ENCODE measurements at regions not wholly inside any gene's neighbourhood (a gene's known extent, or its start where the extent isn't known, plus 50 kb on each side); places are given as distances from the start of the nearest gene placed in this dataset.
"Not testable (repeated sequence)": the region's sequence is repeated elsewhere in the genome, so short reads cannot be mapped to it uniquely, and the experiment has no call there.

- DNase-seq (ENCODE audit: low spot score) = no peak
These were observed 52.4 kb upstream of the GOLGA8J start for GRCh38 chr15:30030345-30030744.

GRCh38 chr15:30023798-30024295 lies 58.9 kb upstream of the GOLGA8J start:
- DNase-seq (ENCODE audit: low spot score) = no peak

GRCh38 chr15:30010746-30011145 lies 72.0 kb upstream of the GOLGA8J start:
- no peak for DNase-seq (ENCODE audit: low spot score)

GRCh38 chr15:30008156-30008555 lies 74.6 kb upstream of the GOLGA8J start:
- no peak for DNase-seq (ENCODE audit: low spot score)

GRCh38 chr15:30001602-30002001 lies 81.2 kb upstream of the GOLGA8J start:
- no peak for DNase-seq (ENCODE audit: low spot score)

- DNase-seq (ENCODE audit: low spot score) = no peak
These were observed 84.7 kb upstream of the GOLGA8J start for GRCh38 chr15:29998033-29998432.

GRCh38 chr15:29997499-29997898 lies 85.3 kb upstream of the GOLGA8J start:
- DNase-seq (ENCODE audit: low spot score) = no peak

- no peak for DNase-seq (ENCODE audit: low spot score)
These were observed 88.5 kb upstream of the GOLGA8J start for GRCh38 chr15:29994284-29994683.

GRCh38 chr15:29990954-29991353 lies 91.8 kb upstream of the GOLGA8J start:
- DNase-seq (ENCODE audit: low spot score) = no peak

GRCh38 chr15:29990035-29990434 lies 92.7 kb upstream of the GOLGA8J start:
- no peak for DNase-seq (ENCODE audit: low spot score)

GRCh38 chr15:29988701-29989100 lies 94.1 kb upstream of the GOLGA8J start:
- no peak for DNase-seq (ENCODE audit: low spot score)

- DNase-seq (ENCODE audit: low spot score) = no peak
These were observed 95.8 kb upstream of the GOLGA8J start for GRCh38 chr15:29986946-29987345.

- DNase-seq (ENCODE audit: low spot score) = peak; percentile 56
These were observed 104.1 kb upstream of the GOLGA8J start for GRCh38 chr15:29978411-29979382.

GRCh38 chr15:29974056-29974455 lies 108.7 kb upstream of the GOLGA8J start:
- not testable (repeated sequence) for DNase-seq (ENCODE audit: low spot score)

- no peak for DNase-seq (ENCODE audit: low spot score)
These were observed 110.7 kb upstream of the GOLGA8J start for GRCh38 chr15:29972051-29972450.

GRCh38 chr15:29970402-29970695 lies 112.4 kb upstream of the GOLGA8J start:
- no peak for DNase-seq (ENCODE audit: low spot score)

GRCh38 chr15:29969562-29970401 lies 113.0 kb upstream of the GOLGA8J start:
- DNase-seq (ENCODE audit: low spot score) = no peak

- DNase-seq (ENCODE audit: low spot score) = no peak
These were observed 113.7 kb upstream of the GOLGA8J start for GRCh38 chr15:29968895-29969561.

- peak; percentile 15 for DNase-seq (ENCODE audit: low spot score)
These were observed 114.5 kb upstream of the GOLGA8J start for GRCh38 chr15:29968099-29968894.

GRCh38 chr15:29962407-29962806 lies 120.3 kb upstream of the GOLGA8J start:
- DNase-seq (ENCODE audit: low spot score) = peak; percentile 16

GRCh38 chr15:29959384-29960137 lies 123.2 kb upstream of the GOLGA8J start:
- no peak for DNase-seq (ENCODE audit: low spot score)
